Fibroblast of the aortic adventitia (primary cell): ENCODE measurements at regions not wholly inside any gene's neighbourhood (a gene's known extent, or its start where the extent isn't known, plus 50 kb on each side); places are given as distances from the start of the nearest gene placed in this dataset.

Experiments used
- DNase-seq: peaks from one replicate; pipeline ENCODE4 v3.0.0-alpha.2; 2010; ENCODE audit warnings: low read depth
- H3K4me3 ChIP-seq: 2 replicates; pipeline ENCODE4 v1.5.1; 2011; ENCODE audit warnings: low read depth, mild to moderate bottlenecking, control low read depth, low read length, moderate library complexity
- CTCF ChIP-seq: IDR thresholded peaks from 2 replicates; pipeline ENCODE4 v1.5.1; 2011; ENCODE audit warnings: mild to moderate bottlenecking, low read length, control low read depth, inconsistent platforms; ENCODE audit not compliant: insufficient read depth

DNA sequence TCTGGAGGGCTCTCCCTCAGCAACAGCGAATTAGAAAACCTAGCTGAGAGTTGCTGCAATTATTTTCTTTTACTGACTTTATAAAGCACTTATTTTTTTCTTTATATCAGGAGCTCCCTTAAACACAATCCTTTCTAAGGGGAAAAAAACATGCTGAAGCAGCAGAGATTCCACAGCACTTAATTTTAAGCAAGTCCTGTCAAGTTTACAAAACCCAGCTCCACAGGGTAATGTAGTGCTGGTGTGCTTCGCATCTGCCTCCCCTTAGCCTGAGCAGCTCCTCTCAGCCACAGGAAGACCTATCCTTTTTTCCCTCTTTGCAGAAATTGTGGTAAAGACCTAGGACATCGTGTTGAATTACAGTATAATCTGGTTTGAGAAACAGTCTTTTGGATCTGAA lies 208.1 kb upstream of the SYNDIG1 start:
- no peak overlapping the region for H3K4me3 ChIP-seq
- DNase-seq: no peak
- TF ChIP-seq CTCF: no peak

GRCh38 chr20:24257171-24257570 lies 212.3 kb upstream of the SYNDIG1 start:
- no peak overlapping the region for H3K4me3 ChIP-seq
- TF ChIP-seq CTCF: no peak
- DNase-seq: no peak

GRCh38 chr20:24256307-24256706 lies 213.1 kb upstream of the SYNDIG1 start:
- TF ChIP-seq CTCF: no peak
- no peak overlapping the region for H3K4me3 ChIP-seq
- DNase-seq: no peak

DNA sequence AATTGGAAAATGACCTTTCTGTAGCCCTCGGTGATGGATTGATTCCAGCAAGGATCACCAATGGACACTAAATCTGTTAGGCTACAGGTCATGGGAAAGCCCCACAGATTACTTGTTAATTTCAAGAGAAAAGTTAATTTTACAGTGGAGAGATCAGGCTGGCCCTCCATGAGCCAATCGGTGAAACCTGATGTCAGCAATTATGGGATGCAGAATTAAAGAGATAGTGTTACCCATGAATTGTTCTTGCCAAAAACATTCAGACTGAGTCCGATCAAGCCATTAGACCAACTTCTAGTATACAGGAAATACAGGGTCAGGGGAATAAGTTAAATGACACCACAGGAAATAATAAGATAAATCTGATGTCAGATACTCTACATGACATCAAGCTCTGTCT lies 214.9 kb upstream of the SYNDIG1 start:
- DNase-seq: no peak
- no peak for TF ChIP-seq CTCF
- H3K4me3 ChIP-seq: no peak overlapping the region

GRCh38 chr20:24253321-24253720 lies 216.1 kb upstream of the SYNDIG1 start:
- no peak overlapping the region for H3K4me3 ChIP-seq
- no peak for TF ChIP-seq CTCF
- DNase-seq: no peak

GRCh38 chr20:24245094-24245493 lies 224.3 kb upstream of the SYNDIG1 start:
- H3K4me3 ChIP-seq: no peak overlapping the region
- no peak for TF ChIP-seq CTCF
- no peak for DNase-seq

DNA sequence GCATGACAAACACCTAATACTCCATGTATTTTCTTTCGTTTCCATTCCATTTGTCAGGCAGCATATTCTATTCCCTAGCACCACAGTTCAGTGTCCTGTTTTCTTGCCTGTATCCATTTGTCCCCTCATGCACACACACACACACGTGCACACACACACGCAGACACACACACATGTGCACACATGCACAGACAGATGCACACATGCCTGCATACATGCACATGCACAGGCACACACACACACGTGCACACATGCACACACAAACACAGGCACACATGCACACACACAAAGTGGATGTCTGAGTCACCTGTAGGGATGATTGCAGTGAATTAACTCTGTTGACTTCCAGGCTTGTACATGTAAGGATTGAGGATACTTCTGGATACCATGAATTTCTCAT lies 226.7 kb upstream of the SYNDIG1 start:
- no peak for DNase-seq
- TF ChIP-seq CTCF: no peak
- H3K4me3 ChIP-seq: no peak overlapping the region
